GM18508 (cell line): ENCODE measurements at regions not wholly inside any gene's neighbourhood (a gene's known extent, or its start where the extent isn't known, plus 50 kb on each side); places are given as distances from the start of the nearest gene placed in this dataset.
"Not testable (repeated sequence)": the region's sequence is repeated elsewhere in the genome, so short reads cannot be mapped to it uniquely, and the experiment has no call there.

Experiments used
- ATAC-seq: cut with Tn5 transposase; IDR thresholded peaks from one replicate; pipeline ENCODE4 v1.9.1; 2021; ENCODE audit warnings: moderate number of reproducible peaks; ENCODE audit not compliant: insufficient read depth, unreplicated experiment

GRCh38 chr5:153318556-153318955 lies 171.9 kb upstream of the GRIA1 start:
- no peak for ATAC-seq

GRCh38 chr5:153321478-153321877 lies 169.0 kb upstream of the GRIA1 start:
- no peak for ATAC-seq

GRCh38 chr5:153340139-153340538 lies 150.3 kb upstream of the GRIA1 start:
- ATAC-seq = no peak

GRCh38 chr5:153340738-153341137 lies 149.7 kb upstream of the GRIA1 start:
- ATAC-seq = no peak

- ATAC-seq = no peak
These were observed 148.0 kb upstream of the GRIA1 start for GRCh38 chr5:153342487-153342886.

- ATAC-seq = no peak
These were observed 142.9 kb upstream of the GRIA1 start for GRCh38 chr5:153347611-153348010.

- no peak for ATAC-seq
These were observed 140.1 kb upstream of the GRIA1 start for GRCh38 chr5:153350175-153350883.

GRCh38 chr5:153352685-153353219 lies 137.7 kb upstream of the GRIA1 start:
- peak; percentile 76 for ATAC-seq

GRCh38 chr5:153357493-153358112 lies 132.9 kb upstream of the GRIA1 start:
- no peak for ATAC-seq

GRCh38 chr5:153358315-153358976 lies 132.0 kb upstream of the GRIA1 start:
- ATAC-seq = peak; percentile 95

- ATAC-seq = no peak
These were observed 129.6 kb upstream of the GRIA1 start for GRCh38 chr5:153360860-153361259.

GRCh38 chr5:153361735-153362409 lies 128.6 kb upstream of the GRIA1 start:
- ATAC-seq = no peak

- peak; percentile 39 for ATAC-seq
These were observed 124.9 kb upstream of the GRIA1 start for GRCh38 chr5:153365547-153365946.

- no peak for ATAC-seq
These were observed 123.0 kb upstream of the GRIA1 start for GRCh38 chr5:153367466-153367865.

GRCh38 chr5:153372425-153373129 lies 117.9 kb upstream of the GRIA1 start:
- ATAC-seq = no peak

- no peak for ATAC-seq
These were observed 117.4 kb upstream of the GRIA1 start for GRCh38 chr5:153373130-153373498.

GRCh38 chr5:153381630-153382029 lies 108.8 kb upstream of the GRIA1 start:
- ATAC-seq = not testable (repeated sequence)

GRCh38 chr5:153390569-153390968 lies 99.9 kb upstream of the GRIA1 start:
- ATAC-seq = no peak

GRCh38 chr5:153399595-153399994 lies 90.9 kb upstream of the GRIA1 start:
- ATAC-seq = no peak

GRCh38 chr5:153400931-153401330 lies 89.5 kb upstream of the GRIA1 start:
- ATAC-seq = no peak
